Renal pelvis (tissue), 1 donor: ENCODE measurements at regions not wholly inside any gene's neighbourhood (a gene's known extent, or its start where the extent isn't known, plus 50 kb on each side); places are given as distances from the start of the nearest gene placed in this dataset.
"Not testable (repeated sequence)": the region's sequence is repeated elsewhere in the genome, so short reads cannot be mapped to it uniquely, and the experiment has no call there.

Experiments used
- DNase-seq: peaks from one replicate; pipeline ENCODE4 v3.0.0-alpha.2; 2013

DNA sequence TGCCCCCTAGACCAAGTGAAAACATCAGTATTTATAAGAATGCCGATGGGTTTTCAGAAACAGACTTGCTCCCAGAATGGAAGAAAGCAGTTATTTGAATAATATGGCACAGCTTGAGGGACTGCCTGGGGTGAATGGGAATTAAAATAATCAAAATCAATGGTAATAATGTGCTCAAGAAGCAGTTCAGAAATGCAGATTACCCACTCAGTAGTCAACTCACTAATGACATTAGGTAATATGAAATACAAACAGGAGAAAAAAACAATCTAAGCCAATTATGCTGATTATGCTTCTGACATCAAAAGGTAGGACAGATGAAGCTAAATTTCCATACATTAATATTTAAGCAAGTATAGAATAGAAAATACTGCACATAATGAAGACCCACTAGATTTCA, 179.3 kb downstream of the ENC1 start:
- no peak for DNase-seq

DNA sequence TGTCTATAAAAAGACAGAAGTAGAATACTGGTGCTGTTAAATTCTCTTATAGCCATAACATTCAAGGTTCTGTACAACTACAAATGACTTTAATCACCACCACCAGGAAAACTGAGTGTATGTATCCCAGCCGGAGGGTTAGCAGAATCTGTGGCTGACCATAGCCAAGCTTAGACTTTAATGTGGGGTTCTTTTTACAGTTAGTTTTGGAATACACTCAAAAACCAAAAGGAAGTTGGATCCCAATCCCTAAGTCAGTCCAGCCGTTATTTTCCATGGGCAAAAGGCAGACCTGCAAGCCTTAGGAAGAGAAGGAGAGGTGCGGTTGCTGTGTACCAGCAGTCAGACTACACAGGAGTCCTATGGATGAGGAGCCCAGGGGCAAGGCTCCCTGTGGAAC, 179.8 kb downstream of the ENC1 start:
- no peak for DNase-seq

DNA sequence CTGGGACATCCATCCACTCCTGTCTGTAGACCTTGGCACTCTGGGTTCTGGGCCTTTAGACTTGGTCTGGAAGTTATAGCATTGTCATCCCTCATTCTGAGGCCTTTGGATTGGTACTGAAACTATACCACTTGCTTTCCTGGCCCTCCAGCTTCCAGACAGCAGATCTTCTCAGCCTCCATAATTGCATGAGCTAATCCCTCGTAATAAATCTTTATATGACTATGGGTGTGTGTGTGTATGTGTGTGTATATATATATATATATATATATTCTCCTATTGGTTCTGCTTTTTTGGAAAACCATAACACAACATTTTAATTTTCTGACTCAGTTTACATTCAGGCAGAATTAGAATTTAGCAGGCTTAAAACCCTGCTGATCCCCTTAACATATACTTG, 180.5 kb downstream of the ENC1 start:
- no peak for DNase-seq

DNA sequence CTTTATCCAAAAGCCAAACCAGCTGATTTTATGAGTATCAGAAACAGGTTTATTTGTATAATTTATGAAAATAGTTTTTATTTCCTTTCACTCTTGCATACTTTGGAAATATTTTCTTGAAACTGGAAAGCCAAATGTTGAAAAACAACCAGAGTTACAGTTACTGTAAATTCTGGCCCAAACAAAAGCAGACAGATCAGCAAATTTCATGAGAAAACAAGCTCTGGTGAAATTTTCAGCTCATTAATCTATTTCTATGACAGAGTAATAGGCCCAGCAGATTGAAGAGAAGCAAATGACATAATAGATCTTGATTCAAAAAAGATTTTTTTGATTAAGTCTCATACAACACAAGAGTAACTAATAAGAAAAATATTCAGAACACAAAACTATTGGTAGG, 182.7 kb downstream of the ENC1 start:
- no peak for DNase-seq

DNA sequence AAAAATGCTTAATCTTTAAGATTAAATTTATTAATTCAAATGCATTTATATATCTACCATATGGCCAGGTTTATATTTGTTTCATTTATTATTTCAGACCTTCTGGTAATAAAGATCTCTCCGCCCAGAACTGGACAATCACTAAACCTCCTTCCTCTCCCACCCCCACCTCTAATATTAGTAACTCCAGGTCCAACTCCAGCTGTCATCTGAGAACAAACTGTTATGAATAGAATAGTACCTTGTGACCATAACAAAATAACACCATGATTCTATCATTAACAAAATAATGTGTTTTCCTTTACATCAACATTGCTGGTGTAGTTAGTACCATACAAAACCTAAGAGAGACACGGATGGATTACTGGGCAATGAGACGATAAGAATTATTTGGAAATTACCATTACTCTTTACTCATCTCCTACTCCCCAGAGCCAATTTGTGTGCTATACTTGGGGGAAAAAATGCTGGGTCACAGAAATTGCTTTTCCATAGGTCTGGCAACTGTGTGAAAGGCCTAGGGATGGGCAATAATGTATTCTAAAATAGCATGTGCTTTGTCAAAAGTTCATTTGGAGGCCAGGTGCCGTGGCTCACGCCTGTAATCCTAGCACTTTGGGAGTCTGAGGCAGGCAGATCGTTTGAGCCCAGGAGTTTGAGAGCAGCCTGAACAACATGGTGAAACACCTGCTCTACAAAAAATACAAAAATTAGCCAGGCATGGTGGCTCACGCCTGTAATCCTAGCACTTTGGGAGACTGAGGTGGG, 186.1 kb downstream of the ENC1 start:
- DNase-seq = no peak

DNA sequence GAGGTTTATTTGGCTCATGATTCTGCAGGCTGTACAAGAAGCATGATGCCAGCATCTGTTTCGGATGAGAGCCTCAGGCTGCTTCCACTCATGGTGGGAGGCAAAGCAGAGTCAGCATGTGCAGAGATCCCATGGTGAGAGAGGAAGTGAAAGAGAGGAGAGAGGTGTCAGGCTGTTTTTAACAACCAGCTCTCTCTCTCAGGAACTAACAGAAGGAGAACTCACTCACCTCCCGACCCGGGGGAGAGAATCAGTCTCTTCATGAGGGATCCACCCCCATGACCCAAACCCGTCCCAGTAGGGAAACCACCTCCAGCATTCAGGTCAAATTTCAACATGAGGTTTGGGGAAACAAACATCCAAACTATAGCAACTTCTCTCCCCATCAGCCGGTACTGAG, 187.7 kb downstream of the ENC1 start:
- no peak for DNase-seq

DNA sequence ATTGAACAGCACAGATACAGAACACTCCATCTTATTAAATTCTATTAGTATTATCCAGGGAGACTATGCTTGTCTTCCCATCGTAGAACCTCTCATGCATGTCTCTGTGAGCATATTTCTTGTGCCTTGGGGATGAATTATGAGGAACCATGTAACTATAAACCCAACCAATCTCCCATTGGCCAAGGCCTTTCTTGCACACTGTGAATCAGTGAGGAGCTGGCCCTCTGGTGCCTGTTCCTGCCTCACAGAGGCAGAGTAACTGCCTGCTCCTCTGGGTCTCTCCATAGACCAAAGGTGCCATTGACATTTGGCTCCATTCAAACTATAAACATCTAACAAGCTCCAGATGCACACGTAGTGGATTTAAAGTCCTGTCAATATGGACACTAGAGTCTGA, 190.4 kb downstream of the ENC1 start:
- DNase-seq = no peak

DNA sequence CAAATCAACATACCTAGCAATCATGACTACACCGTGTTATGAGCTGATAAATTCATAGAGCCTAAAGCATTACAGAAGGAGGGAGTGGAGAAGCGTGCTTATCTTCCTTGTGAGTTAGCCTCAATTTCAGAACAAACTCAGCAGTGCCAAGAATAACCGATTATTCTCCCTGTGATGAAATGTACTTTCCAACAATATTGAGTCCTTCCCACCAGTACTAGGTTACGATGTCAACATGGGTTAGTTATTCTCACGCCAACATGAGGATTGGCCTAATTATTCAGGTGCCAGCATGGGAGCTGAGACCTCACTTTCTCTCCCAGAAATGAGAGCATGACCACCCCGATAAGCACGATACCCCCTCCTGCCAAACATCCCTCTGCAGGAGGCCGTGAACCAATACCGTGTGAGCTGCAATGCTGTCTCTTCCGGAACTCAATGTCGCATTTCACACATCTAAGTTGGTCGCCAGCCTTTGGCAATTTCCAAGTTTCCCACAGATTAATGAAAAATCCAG, 193.7 kb downstream of the ENC1 start:
- no peak for DNase-seq

DNA sequence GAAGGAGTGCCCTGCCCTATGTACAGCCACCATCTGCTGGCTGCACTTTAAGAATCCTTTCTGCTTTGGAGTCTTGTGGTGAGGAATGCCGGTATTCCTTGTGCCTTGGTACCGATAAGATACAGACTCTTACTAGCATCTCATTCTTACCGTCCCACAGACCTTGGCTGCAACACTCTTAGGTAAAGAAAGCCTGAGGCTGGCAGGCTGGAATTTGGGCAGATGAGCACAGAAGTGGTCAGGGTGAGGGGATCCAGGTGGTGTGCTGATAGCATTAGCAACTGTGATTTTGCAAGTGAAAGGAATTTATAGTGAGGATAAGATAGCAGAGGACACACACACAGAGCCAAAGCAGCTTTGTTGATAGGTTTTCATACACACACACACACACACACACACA, 198.1 kb downstream of the ENC1 start:
- DNase-seq = no peak

DNA sequence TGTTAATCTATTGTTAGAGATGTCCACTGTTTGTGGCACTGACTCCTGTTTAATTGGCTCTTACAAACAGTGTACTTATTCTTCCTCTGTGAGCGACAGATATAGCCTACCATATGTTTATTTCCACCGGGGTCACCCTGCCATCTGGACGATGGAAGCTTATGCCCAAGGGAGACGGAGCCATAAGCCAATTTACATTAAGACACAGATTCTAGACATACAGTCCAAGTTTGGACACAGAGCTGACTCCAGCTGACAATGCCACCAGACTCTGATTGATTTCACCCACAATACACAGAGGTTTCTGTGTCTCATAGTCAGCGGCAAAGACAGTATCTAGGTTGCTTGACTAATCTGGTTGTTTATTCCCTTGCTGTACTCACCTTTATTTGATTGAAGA, 198.9 kb downstream of the ENC1 start:
- DNase-seq = no peak

DNA sequence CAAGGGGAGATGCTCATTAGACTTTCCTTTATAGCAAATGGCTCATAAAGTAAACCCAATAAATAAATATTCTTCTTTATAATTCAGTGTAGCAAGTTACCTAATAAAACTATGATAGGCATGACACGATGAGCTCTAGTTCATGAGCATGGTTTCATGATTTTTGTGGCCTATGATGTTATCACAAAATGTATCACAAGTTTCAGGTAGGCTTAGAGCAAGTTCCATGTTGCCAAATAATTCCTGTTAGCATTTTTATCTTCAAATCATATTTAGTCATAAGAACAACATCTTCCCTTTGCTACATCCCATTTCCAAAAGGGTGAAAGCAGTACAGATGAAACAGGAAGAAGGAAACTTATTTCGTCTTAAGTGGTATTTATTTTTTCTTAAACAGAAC, 200.2 kb downstream of the ENC1 start:
- DNase-seq = no peak

DNA sequence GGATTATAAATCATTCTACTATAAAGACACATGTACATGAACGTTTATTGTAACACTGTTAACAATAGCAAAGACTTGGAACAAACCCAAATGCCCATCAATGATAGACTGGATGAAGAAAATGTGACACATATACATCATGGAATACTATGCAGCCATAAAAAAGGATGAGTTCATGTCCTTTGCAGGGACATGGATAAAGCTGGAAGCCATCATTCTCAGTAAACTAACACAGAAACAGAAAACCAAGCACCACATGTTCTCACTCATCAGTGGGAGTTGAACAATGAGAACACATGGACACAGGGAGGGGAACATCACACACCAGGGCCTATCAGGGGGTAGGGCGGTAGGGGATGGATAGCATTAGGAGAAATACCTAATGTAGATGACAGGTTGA, 202.7 kb downstream of the ENC1 start:
- not testable (repeated sequence) for DNase-seq

DNA sequence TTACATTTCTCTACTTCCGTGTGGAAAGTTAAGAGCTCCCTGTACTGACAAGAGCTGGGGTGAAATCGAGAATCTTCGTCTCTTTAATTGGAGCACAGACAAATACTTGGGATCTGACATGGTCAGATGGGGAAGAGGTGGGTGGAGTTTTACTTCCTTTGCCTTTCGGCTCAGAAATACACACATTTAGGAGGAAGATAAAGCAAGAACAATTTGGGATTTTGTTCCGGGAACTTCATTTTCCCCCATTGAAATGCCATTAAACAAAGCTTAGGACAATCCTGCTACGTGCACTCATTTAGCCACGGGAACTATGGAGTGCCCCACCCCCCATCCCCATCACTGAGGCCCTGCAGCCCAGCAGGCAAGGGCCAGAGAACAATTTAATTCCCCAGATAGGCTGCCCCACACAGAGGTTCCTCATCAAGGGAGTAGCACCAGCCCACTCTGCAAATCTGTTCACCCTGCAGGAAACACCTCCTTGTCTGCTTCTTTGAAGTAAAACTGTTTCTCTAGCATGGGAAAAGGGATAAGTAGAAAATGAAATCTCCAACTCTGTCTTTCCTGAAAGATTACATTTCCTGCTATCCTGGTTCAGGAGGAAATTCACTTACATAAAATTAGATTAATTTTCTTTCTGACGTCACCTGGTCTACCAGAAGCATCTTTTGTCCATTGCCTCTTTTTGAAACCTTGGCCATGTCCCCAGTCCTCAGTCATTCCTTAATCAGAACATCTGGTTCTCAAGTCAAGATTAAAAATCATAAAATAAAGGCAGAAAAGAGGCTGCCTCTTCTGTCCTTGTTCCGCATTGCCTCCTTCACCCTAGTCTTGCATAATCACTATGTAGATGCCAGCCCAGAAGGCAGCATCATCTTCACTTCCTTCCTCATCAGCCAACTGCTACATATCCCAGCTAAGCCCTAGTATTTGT, 206.4 kb downstream of the ENC1 start:
- no peak for DNase-seq

DNA sequence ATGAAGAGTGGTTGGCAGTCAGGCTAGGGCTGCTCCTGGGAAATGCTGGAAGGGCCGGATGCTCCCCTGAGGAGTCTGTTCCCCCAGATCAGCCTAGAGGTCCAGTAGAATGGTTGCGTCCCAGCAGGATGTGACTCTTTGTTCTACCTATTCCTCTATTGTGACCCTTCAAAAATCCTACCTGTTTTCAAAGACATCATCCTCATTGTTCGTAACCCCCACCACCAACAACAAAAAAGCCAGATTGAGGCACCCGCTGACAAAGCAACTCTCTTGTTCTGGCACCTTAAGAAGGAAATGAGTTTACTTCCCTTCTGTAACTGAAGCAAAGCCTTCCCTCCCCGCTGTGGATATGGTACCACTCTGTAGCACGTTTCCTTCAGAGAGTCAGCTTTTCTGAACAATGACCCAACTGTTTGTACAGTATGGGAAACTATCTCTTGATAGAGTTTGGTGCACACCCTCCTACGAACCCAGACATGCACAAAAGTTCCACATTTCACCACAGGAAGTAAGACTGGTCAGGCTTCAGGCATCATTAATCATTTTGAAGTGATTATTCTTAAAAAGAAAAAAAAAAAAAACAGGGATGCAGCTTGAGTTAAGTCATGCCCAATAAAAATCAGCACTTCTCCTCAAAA, 207.2 kb downstream of the ENC1 start:
- no peak for DNase-seq

DNA sequence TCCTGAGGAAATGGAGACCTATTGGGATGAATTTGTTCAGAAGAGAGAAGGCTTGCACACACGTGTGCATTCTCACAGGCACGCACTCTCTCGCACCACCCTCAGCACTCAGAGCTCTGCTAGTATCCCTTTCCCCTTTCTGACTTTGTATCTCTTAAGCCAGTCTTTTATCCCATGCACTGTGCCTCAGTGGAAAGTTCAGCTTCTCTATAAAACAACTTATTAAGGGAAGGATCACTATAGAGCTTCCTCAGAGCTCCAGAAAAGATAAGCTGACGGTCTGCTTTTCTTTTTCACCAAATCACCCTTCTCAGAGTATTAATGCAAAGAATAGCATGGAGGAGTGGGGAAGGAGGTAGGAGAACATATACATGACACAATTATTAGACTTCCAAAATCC, 207.8 kb downstream of the ENC1 start:
- no peak for DNase-seq

DNA sequence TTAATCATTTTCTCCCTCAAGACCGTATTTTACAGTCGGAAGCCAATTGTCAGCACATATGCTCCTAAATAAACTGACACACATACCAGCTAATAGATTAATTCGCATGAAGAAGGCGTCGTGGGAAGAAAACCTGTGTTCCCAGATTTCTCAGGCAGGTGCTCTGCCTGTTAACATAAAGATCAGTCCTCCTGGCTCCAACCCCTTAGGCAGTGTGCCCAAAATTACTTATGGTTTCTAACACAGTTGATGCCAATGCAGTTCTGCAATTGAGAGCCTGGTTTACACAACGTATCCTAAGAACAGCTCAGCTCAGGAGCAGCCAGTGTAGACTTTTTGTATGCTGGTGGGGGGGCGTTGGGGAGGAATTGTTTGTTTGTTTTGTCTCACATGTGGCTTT, 208.3 kb downstream of the ENC1 start:
- DNase-seq = no peak

DNA sequence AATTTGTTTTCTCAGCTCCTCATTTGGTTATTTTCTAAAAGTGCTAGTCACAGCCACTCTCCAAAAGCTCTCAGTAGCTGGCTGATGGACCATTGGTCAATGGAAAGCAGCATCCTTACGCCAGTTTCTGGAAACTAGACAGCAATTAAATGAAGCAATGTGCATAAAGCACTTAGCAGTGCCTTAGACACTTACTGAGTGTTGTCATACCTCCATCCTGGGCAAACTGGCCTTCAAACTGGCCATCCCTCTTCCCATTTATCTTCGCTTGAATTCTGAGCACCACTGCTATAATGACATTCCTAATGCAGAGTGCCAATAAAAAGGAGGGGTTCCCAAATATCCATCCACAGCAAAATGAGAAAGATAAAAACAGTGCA, 209.2 kb downstream of the ENC1 start:
- no peak for DNase-seq

DNA sequence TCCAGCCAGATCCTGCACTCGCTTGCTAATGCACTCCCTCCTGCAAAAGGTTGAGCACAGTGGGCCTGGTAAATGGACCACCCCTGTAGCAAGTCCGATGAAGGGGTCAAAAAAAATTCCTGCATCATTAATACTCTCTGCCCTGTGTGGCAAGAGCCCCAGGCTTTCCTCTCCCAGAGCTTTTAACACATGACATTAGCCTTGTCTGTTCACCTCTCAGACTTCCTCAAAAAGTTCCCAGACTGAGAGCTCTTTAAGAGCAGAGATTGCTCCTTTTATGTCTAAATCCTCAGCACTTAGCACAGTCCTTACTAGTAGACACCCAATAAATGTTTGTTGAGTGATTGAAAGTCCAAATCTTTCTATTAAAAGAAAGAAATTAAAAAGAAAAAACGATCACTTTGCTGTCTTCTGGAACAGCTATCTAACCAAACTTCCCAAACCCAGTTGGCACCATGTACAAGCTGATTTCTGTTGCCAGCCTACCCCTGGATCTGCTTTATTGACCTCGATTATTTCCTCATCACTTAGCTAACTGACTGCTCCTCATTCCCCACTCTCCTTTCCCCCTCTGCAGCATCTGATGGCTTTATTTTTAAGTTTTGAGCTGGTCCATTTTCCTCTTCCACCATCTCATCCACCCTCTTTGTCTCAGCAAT, 209.8 kb downstream of the ENC1 start:
- DNase-seq = no peak

DNA sequence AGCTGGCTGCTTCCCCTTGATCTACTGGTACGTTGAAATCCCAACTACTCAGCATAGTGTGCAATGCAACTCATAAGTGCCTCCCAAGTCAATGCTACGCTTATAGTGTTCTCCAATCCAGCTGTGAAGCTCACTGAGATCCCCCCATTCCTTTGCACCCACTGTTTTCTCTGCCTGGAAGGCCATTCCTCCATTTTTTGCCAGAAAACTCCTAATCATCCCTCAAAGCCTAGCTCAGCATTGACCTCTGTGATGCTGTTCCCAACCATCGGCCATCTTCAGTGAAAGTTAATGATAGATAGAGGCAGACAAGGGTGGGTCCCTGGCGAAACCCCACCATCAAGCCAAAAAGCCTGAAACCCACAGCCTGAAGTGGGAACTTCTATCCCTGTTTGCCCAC, 211.0 kb downstream of the ENC1 start:
- no peak for DNase-seq

DNA sequence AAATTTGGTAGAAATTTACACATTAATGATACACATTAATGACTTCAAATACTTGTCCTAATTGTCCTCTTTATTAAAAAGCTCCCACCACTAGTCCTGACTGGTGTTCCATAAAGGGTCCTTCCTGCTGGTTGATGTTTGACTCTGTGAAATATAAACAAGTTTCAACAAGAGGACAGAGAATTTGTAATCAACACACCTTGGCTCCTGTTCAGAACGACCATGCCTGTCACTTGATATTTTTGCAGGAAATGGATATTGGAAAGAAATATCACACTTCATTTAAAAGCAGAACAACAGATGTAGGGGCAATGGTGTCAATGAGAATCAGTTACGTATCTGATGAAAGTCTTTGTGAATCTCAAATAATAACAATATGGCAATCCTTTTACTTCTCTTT, 211.7 kb downstream of the ENC1 start:
- DNase-seq = no peak

DNA sequence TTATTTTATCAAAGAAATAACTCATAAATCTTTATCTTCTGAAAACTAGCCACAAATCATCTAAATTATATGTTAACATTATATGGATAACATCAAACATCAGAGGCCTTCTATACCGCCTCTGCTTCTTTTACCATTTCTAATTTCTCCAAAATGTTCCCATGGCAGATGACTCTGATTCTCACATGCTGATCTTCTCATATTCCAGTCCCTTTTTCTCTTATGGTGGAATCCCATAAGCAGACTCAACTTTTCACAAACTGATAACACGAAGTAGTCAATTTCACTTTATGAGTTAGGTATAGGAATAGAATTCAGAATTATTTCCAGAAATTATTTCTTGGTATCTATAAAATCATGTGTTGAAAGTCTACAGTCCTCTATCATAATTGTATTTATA, 212.3 kb downstream of the ENC1 start:
- DNase-seq = no peak

DNA sequence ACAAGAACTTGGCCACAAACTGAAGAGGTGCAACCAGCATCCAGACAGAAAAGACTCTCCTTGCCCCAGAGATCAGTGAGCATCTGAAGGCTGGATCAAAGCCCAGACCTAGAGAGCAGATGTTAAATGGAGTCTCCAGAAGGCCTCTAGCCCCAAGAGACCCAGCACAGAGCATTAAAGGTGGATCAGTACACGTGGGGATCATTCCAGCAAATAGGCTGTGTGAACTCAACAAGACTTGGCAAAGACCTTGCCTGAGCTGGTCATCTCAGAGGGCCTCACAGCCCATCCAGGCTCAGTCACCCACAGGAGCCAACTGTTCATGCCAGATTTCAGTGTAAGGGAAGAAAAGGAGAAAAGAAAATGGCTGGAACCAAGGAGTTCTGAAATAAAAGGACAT, 214.0 kb downstream of the ENC1 start:
- no peak for DNase-seq
